NCI-H82 treated with DMSO at 0.1 percent for 48 hours (cell line): ENCODE measurements at regions not wholly inside any gene's neighbourhood (a gene's known extent, or its start where the extent isn't known, plus 50 kb on each side); places are given as distances from the start of the nearest gene placed in this dataset.

ENCODE experiments used
- DNase-seq: peaks from one replicate; lab custom pipeline; 2025; ENCODE audit not compliant: unreplicated experiment; lab: John Stamatoyannopoulos, UW

DNA sequence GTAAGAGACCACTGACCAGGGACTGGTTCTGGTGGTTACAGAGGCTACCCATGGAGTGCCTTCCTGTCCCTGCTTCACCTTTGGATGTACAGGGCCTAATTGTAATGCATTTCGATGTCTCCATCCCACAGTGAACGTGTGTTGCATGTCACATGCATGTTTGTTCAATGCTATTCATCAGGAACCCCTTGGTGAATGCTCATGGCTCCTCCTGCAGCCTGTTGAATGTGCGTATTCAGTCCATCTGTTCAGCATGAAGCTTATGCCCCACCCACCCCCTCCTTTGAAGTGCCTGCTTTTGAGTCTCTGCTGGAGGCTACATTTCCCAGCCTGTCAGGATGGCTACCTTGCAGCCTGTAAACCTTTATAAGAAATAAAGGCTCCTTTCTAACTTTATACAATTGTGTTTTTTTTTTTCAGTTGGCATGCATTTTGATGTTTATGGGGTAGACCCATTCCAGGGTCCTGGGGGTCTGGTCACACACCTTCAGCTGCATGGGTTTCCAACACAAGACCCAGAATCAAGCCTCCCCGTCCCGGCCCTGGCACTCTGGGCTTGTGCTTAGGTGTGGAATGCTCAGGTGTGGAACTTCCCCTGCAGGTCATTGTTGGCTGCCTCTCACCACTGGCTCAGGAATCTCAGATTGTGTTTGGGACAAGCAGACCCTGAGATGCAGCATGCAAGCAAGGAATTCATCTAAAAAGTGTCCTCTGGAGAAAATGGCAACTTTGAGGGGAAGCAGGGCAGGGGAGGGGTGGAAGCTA, 238.8 kb upstream of the HDAC4 start:
- no peak for DNase-seq

DNA sequence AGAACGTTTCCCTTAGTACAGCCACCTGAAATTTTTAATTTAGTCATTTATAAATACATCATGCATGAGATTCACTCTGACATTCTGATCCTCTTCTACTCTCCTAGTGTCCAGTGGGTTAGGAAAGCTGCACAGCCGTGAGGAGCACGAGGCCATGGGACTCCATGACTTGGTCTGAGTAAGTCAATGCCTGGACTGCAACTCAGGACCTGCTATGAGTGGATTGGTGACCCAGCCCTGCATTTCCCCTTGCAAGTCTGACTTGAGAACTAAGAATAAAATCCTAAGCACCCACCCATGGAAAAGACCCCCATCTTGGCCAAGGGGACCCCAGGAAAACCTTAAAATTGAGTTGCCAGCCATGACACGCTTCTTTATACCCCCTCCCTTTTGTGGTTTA, 237.6 kb upstream of the HDAC4 start:
- DNase-seq, result no peak

DNA sequence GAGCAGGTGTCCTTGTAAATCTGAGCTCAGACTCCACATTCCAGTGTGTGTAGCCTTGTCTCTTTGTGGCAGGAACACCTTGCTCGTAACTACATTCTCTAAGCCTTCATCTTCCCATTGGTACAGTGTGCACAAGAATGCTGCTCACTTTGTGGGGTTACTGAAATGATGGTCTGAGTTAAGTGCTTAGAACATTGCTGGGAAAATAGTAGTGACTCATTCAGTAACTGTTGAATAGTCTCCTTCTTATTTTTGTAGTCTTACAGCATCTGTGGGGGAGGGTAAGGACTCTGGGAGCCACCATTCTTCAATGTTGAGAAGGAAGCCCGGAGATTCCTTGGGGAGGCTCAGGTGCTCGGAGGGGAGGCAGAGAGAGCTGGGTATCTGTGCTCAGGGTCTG, 236.0 kb upstream of the HDAC4 start:
- no peak for DNase-seq

DNA sequence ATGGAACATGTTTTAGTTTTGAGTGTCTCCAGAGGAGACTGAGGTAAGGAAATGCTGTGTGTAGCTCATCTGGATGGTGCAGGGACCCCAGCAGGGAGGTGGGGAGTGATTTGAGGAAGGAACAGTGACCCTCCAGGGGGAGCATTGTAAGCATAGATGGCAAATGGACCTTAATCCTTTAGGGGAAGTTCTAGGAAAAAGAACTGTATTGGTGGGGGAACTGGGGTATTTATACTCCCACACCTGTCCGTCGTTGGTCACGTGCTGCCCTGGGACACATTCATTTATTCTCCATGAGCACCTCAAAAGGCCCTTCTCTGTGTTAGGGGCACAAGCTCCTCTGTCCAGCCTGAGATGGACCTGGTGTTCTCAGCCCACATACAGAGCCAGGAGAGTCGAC, 233.9 kb upstream of the HDAC4 start:
- DNase-seq, result no peak

DNA sequence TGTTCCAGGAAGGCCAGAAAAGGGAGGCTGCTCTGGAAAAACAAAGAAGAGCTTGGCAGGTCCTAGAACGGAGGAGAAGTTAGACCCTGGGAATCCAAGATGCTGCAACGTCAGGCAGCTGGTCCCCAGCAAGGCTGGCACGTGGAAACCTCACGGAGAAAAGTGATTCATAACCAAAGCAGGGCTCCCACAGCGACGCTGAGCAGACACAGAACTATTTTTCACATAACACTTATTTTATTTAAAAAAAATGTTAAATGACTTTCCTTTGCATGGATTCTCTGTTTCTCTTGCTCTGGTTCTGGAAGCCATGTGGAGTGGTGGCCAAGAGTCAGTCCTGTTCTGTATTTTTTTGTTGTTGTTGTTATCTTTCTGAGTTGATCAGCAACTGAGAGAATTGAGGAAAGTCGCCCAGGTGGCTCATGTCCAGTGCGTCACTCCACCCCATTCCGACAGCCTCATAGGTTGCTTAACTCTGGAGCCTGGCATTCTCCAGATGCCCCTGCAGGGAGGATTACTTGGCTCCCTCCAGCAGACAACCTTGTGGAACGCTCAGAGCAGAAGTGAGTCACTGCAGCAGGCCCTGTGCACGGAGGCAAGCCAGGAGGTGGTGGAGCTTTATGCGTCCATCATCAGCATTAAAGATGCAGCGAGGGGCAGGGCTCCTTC, 229.9 kb upstream of the HDAC4 start:
- no peak for DNase-seq

DNA sequence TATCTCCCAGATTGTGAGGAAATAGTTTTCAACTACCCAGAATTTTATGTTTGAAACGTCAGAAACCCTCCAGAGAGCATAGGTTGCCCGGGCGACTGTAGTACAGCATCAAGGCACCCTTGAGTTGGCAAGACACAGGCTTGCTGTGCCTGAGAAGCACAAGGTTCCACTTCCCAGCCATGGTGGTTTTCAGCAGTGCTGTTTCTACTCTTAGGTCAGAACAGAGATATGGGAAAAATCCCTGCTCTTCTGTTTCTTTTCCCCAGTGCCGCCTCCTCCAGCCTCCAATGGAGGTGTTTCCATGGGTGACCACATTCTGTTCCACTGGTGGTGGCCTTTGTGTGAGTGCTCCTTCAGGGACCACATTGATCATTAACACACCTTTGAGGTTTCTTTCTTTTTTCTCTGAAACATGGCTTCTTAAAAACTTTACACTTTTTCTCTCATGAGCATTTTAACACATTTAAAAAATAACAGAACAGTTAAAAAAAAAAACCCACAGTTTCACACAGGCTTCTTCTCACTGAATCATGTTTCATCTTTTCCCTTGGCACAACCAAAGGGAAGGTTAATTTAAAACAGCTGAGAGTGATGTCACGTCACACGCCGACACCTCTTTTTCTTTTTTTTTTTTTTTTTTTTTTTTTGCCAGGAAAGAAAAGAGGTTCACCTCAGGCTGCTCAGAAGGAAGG, 229.3 kb upstream of the HDAC4 start:
- DNase-seq, result no peak

DNA sequence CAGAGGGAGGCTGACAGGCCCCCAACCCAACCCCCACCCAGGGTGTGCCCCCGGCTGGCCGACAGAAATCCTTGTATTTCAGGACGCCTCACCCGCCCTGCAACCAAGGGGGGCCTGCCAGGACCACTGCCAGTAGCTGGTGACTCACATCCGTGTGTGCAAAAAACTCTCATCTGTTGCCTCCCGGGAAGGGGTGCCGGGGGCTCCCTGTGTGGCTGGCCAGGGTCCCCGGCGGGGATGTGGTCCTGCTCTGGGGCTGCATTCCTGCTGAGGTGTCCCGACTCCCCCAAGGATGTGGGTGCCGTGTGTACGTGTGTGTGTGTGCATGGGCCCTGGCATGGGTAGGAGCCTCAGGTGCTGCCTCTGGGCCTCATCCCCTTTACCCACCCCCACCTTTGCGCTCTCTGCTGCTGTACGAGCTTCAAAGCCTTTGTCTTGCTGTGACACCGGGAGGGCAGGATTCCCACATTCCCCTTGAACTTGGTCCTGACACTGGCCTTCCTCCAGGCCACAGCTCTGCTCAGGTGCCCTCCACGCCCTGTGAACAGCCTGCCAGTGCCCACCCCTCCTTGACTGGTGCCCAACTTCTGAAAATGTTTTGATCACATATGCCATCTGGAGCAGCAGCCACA, 226.3 kb upstream of the HDAC4 start:
- DNase-seq, result no peak

DNA sequence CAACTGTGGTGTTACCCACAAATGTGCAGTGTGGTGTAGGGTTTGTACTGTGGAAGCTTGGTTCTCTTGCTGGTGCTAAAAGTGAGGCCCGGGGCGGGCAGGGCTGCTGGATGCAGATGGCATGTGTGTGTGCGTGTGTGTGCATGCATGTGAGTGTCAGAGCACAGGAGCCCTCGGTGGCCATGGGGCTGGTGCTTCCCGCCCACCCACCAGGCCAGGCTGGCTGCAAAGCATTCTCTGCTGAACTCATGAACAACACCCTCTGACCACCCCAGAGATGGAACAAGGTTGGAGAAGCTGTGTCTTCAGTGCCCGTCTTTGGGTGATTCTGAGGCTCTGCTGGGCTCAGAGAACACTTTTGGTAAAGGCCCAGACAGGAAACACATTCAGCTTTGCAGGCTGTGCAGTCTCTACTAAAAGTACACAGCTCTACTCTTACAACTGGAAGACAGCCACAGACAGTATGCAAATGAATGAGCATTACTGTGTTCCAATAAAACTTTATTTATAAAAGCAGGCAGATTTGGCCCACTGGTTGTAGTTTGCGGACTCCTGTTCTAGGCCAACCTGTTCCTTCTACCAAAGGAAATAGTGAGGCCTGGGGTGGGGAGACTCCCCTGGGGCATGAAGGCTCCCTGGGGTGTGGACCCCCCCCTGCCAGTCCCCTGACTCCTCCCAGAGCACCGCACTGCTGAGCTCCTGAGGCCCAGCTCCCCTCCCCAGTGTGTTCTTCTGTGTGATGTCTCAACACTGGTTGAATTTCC, 225.3 kb upstream of the HDAC4 start:
- no peak for DNase-seq

DNA sequence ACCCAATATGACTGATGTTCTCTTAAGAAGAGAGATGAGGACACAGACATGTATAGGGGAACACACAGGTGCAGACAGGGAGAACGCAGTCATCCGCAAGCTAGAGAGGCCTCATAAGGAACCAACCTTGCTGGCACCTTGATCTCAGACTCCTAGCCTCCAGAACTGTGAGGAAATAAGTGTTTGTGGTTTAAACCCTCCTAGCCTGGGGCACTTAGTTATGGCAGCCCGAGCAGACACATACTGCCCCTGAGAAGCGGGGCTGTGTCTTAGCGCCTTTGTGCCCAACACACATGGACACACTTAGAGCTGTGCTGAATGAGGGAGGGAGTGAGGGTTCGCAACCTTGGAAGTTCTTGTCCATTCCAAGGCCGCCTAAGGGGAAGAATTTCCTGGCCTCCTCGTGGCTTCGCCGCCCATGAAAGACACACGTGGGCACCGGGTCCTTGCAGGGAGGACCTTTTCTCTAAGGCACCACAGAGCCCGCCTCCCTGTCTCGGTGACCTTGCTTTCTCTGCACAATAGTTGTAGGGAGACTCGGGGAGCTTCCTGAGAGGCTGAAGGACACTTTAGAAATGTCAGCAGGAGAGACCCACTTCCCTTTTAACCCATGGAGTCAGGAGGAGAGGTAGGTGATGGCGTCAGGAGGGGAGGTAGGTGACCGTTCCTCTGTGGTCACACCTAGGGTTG, 224.5 kb upstream of the HDAC4 start:
- DNase-seq, result no peak

DNA sequence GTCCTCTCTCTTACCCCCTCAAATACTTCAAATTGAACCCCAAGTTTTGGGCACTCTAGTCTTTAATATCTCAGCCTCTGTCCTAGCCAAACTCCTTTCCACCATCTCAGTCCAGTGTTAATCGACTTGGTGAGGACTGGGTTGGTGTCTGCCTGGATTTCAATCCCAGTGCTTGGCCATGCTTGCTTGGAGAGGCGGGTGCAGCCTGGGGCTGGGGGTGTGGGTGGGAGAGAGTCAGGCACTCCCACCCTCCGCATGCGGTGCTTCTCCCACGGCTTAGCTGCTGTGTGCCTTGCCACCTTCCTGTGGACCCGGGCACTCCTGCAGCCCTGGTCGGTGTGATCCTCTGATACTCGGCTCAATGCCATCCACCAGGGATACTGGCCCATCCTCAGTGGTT, 220.8 kb upstream of the HDAC4 start:
- DNase-seq, result no peak

DNA sequence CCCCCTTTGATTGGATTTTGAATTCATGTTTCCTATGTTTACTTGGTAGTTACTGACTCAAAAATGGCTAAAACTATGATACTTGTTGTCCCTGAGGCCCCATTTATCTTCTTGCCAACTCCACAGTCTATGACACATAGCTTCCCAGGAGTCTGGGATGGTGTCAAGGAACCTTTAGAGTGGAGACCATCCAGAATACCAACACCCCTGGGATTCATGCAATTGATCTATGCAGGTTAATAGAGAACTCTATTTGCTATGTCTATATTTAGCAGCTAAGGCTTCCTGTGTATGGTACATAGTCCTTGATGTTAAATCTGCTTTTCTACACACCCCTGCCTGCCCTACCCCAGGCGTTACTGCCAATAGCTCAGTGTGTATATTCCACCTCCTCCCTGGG, 218.5 kb upstream of the HDAC4 start:
- no peak for DNase-seq

DNA sequence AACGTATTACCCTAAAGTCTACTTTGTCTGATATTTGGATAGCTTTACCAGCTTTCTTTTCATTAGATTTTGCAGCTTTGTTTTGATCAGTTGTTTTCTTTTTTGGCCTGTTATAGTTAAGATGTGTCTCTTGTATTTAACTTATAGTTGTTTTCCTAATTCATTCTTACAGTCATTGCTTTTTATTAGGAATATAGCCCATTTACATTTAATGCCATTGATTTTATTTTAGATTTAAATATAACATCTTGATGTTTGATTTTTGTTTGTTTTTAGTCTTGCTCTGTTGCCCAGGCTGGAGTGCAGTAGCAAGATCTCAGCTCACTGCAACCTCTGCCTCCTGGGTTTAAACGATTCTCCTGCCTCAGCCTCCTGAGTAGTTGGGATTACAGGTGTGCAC, 215.9 kb upstream of the HDAC4 start:
- no peak for DNase-seq

DNA sequence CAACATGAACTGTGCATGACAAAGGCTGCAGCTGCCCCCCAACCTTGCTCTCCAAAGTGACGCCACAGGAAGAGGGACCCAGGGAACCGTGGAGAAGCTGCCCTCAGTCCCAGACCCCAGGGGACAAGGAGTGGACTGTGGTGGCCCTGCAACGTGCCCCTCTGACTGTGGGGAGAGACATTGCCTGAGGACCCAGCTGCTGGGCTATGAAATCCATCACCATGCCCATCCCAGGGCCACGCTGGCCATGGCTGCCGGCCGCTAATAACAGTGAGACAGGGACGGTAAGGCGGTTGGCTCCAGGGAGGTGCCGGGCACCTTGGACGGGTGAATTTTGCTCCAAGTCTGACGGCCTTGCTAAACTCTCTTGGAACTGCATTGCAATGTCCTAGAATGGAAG, 211.3 kb upstream of the HDAC4 start:
- DNase-seq, result no peak

DNA sequence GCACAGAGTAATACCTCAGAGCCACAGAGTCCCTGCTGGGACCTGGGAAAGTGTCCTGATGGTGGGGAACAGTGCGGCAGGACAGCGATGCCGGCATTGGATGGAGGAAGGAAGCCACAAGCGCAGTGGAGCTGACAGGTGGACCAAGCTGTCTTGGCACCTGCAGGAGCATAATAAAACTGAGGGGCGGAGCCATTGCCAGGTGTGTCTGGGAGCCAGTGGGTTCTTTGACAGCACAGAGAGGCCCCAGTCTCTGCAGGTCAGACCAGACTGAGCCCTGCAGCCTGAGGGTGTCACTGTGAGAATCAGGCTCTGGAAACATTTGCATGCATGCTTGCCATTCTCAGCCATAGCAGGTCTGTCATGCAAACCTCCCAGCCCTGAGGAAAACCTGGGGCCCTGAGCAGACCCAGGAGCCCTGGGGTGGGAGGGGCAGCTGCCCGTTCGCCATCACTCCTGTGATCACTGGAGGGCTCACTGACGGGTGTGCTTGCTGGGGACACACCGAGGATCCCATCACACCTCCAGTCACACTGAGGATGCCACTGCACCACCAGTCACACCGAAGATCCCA, 210.5 kb upstream of the HDAC4 start:
- DNase-seq, result no peak

DNA sequence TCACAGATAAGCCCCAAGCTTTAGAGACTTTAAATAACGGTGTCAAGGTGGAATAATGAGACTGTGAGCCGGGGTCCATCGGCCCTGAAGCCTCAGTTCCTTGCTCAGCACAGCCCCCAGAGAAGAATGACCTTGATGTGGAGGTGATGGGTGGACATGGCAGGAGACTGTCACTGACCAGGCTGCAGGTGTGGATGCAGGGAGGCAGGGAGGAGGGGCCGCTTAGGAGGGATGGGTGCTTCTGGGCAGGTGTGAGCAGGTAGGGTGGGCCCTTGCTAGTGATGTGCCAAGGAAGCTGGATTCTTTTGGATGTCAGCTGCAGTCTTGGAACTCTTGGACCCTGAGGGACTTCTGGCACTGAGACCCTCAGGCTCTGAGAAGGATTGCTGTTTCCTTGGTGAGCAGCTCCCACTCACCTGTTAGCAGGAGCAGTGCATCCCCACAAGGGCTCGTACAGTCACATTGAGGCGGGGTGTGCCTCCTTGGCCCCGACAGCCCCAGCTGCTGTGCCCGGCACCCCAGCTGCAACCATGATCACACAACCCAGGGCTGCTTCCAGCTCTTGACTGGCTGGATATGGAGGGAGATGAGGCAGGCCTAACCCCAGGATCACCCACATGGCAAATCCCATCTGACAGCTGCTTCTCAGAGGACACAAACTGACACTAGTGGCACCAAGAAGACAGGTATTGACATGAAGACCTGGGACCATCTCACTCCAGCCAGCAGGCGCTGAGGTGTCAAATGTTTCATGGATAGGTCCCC, 209.8 kb upstream of the HDAC4 start:
- DNase-seq, result no peak

DNA sequence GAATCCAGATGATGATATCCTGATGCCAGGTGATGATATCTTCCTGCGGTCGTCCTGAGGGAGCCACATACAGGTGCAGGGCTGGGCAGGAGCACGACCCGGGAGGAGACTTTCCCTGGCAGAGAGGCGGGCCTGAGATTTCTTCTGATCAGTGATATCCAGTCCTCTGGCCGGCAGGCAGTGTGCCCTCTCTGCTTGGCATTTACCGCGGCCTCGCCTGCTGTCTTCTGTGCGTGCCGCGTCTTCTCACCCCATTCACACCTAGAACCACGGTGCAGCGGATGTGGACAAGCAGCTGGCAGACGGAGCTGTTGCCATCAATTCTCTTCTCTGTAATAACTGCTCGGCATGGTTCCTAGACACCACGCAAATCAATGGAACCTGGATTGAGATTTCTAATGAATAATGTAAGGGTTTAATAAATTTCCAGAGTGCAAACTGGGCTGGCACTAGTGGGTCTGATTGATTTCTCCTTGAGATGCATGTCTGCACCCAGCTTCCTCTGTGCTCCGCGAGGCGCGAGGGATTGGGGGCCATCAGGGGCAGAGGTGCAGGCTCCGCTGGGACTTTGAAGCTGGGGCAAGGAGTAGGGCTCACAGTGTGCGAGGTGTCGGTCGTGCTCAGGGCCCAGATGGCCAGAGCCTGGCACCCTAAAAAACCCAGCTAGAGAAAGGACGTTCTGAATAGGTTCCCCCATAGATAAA, 208.9 kb upstream of the HDAC4 start:
- DNase-seq, result no peak

DNA sequence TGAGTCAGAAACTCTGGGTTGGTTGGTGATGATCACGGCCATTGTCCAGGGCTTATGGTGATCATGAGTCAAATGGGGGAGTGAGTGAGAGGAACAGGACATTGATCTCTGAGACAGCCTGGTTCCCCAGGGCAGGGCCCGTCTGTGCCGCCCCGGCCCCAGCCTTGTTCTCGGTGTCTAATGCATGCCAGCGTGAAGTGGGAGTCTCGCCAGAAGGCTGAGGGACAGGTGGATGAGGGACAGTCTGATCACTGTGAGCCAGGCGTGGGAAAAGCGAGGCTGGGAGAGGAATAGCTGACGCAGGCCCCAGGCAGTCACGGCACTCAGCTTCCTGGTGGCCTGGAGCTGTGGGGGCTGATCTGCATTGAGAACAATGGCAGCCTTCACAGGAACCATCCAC, 208.3 kb upstream of the HDAC4 start:
- DNase-seq, result no peak

DNA sequence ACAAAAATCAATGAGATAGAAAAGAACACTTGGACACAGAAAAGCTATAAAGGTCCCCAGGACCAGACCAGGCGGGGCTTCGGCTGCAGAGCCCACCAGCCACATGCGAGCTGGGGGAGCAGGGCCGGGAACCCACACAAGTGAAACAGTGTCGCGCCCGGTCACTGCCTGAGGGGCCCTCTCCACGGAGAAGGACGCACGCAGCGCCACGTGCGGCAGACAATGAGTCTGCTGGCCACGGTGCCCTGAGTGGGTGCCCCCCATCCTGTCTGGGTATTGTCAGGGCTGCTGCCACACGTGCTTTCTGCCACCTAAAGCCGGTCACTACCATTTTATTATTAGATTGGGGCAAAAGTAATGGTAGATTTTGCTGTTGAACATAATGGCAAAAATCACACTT, 207.9 kb upstream of the HDAC4 start:
- DNase-seq, result no peak

DNA sequence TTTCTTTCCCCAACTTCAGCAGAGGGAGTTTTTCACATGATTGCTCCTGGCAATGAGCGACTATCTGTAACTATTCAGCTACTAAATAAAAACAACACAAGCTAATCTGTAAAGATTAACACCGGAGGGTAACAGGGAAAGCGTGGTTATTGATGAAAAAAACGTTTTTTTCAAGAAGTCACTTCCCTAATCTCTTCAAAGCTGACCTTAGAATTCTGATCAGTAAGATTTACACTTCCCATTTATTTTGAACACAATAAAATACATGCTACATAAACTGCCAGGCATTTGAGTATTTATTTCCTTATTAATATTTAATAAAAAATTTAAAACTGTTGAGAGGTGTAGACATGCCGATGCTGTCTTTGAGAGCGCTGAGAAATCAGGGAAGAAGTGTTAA, 207.4 kb upstream of the HDAC4 start:
- DNase-seq, result no peak
